HUES64 (cell line): ENCODE measurements at regions not wholly inside any gene's neighbourhood (a gene's known extent, or its start where the extent isn't known, plus 50 kb on each side); places are given as distances from the start of the nearest gene placed in this dataset.

Experiments
- H3K27ac ChIP-seq: 2 replicates; pipeline ENCODE4 v1.7.0; 2013; ENCODE audit warnings: low read depth, low read length, inconsistent platforms
- H3K27me3 ChIP-seq: 2 replicates; pipeline ENCODE4 v1.6.1; 2013; ENCODE audit warnings: mild to moderate bottlenecking, low read length; ENCODE audit not compliant: insufficient read depth
- H3K36me3 ChIP-seq: 2 replicates; pipeline ENCODE4 v1.6.1; 2013; ENCODE audit warnings: mild to moderate bottlenecking, low read length; ENCODE audit not compliant: insufficient read depth
- H3K4me1 ChIP-seq: 2 replicates; pipeline ENCODE4 v1.6.1; 2013; ENCODE audit warnings: mild to moderate bottlenecking, low read length, moderate library complexity; ENCODE audit not compliant: insufficient read depth
- H3K4me3 ChIP-seq: 2 replicates; pipeline ENCODE4 v1.5.1; 2013; ENCODE audit warnings: mild to moderate bottlenecking, low read length, moderate library complexity
- H3K9ac ChIP-seq: 2 replicates; pipeline ENCODE4 v1.6.1; 2013; ENCODE audit warnings: mild to moderate bottlenecking, low read depth, low read length
- H3K9me3 ChIP-seq: 2 replicates; pipeline ENCODE4 v1.6.1; 2013; ENCODE audit warnings: low read depth, low read length; ENCODE audit not compliant: insufficient read depth
- WGBS: fragments of 150-250, 120-280 bp; methylation state at CpG from one replicate; pipeline ENCODE4 v1.1.7; 2013; ENCODE audit warnings: missing lambda C conversion rate; 5-methylcytosine and 5-hydroxymethylcytosine counted together

DNA sequence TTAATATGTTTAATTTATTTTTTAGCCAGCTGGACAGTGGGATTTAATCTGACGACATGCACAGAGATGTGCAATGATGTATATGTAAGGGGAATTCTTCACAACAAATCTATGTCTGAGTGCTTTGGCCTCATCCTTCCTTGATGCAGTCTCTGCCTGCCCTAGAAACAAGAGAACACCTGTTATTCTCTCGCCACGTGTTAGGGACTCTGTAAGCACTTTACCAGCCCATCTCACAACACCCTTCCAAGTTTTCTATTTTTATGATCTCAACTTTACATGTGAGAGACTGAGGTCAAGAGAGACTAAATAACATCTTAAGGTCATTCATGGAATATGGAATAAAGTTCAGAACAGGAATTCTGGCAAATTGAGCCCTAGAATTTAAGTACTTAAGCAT, 123.0 kb upstream of the GAS1 start:
- no peaks in the 10 kb centered on the region for H3K9me3 ChIP-seq
- no peaks in the 10 kb centered on the region for H3K36me3 ChIP-seq
- H3K27me3 ChIP-seq = no peaks in the 10 kb centered on the region
- H3K4me3 ChIP-seq = no peak overlapping the region
- H3K27ac ChIP-seq = no peak overlapping the region
- 94% methylated on average over 3 of the region's 3 CpGs for WGBS
- no peaks in the 10 kb centered on the region for H3K4me1 ChIP-seq
- no peak overlapping the region for H3K9ac ChIP-seq

DNA sequence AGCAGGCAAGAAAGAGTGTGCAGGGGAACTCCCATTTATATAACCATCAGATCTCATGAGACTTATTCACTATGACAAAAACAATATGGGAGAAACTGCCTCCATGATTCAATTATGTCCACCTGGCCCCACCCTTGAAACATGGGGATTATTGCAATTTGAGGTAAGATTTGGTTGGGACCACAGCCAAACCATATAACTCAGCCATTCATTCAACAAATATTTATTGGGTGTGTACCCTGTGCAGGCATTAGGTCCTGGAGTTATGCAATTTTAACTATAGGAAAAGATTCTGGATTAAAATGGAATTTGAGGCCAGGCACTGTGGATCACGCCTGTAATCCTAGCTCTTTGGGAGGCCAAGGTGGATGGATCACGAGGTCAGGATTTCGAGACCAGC, 124.2 kb upstream of the GAS1 start:
- 91% methylated on average over 3 of the region's 3 CpGs for WGBS
- Histone ChIP-seq H3K4me3 (no peak overlapping the region), H3K9ac (no peak overlapping the region), H3K4me1 (no peaks in the 10 kb centered on the region), H3K36me3 (no peaks in the 10 kb centered on the region), H3K9me3 (no peaks in the 10 kb centered on the region), H3K27me3 (no peaks in the 10 kb centered on the region), H3K27ac (no peak overlapping the region)

DNA sequence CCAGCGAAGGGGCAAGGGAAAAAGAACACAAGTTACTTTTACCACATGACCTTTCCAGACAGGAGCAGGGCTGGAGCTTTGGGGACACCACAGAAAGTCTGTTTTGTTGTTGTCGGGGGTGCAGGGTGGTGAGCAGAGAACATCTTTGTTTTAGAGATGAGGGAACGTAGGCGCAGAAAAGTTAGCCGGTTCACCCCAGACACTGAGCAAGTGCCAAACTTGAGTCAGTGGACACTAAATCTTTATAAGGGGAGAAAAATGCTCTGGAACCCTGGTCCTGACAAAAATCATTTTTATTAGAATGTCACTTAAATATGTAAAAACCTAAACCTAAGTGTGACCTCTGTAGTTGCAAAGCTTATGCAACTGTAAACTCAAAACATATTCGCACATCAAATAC, 126.4 kb upstream of the GAS1 start:
- Histone ChIP-seq H3K27ac (no peak overlapping the region), H3K4me3 (no peak overlapping the region), H3K27me3 (no peaks in the 10 kb centered on the region), H3K9ac (no peak overlapping the region), H3K36me3 (no peaks in the 10 kb centered on the region), H3K9me3 (no peaks in the 10 kb centered on the region), H3K4me1 (no peaks in the 10 kb centered on the region)
- WGBS = 95% methylated on average over 6 of the region's 6 CpGs

DNA sequence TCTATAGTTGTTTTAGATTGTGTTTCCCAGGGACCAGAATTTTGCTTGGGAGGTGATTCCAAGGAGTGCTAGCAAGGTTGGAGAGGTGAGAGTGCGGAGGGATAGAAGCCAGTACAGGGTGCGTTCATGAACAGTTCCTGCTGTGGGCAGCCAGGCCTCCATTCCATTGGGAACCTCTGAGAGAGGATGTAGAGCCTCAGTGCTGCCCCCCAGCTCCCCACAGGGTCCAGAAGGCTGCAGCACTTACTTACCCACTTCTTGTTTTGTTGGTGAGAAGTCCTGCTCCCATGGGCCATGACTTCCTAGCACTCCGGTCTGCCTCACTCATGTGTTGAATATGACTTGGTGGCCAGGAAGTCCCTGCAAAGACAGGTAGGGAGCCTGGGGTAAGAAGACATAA, 128.2 kb upstream of the GAS1 start:
- no peak overlapping the region for H3K9ac ChIP-seq
- H3K27me3 ChIP-seq = no peaks in the 10 kb centered on the region
- WGBS = 92% methylated on average over 3 of the region's 3 CpGs
- no peak overlapping the region for H3K4me3 ChIP-seq
- no peaks in the 10 kb centered on the region for H3K9me3 ChIP-seq
- no peaks in the 10 kb centered on the region for H3K36me3 ChIP-seq
- no peak overlapping the region for H3K27ac ChIP-seq
- H3K4me1 ChIP-seq = no peaks in the 10 kb centered on the region

DNA sequence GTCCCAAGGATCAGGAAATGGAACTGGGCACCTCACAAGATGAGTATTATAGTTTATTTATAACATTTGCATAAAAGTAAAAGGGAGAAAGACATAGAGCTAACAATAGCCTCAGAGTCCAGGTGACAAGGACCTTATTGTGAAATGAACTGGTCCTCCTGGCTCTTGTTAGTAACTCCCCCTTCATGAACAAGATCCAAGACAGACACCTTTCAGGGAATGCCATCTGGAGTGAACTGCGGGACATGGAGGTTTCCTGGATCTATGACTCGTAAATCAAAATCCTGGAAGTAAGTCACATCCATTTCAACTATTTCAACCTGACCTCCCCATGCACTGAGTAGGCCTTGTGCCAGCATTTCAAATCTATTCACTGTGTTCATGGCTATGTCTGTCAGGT, 129.5 kb upstream of the GAS1 start:
- Histone ChIP-seq H3K9ac (no peak overlapping the region), H3K36me3 (no peaks in the 10 kb centered on the region), H3K27me3 (no peaks in the 10 kb centered on the region), H3K4me3 (no peak overlapping the region), H3K9me3 (no peaks in the 10 kb centered on the region), H3K27ac (no peak overlapping the region), H3K4me1 (no peaks in the 10 kb centered on the region)
- WGBS = 94% methylated on average over 2 of the region's 2 CpGs

DNA sequence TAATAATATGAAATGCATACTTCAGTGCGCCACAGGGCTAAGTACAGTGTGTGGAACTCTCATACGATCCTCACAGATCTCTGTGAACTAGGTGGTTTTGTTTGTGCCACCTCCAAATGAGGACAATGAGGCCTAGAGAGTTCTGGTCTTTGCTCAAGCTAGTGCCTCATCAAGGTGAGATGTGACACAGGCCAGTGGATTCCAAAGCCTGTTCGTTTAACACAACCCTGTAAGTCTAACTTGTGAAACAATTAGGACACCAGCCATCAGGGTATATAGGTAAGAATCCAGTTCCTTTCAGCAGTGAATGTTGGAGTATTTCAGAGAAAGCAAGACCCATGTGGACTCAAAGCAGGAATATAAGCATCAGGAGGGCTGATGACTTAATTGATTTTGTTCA, 130.7 kb upstream of the GAS1 start:
- Histone ChIP-seq H3K9ac (no peak overlapping the region), H3K9me3 (no peaks in the 10 kb centered on the region), H3K4me3 (no peak overlapping the region), H3K27ac (no peak overlapping the region), H3K27me3 (no peaks in the 10 kb centered on the region), H3K4me1 (no peaks in the 10 kb centered on the region), H3K36me3 (no peaks in the 10 kb centered on the region)
- WGBS = 97% methylated on average over 3 of the region's 3 CpGs

DNA sequence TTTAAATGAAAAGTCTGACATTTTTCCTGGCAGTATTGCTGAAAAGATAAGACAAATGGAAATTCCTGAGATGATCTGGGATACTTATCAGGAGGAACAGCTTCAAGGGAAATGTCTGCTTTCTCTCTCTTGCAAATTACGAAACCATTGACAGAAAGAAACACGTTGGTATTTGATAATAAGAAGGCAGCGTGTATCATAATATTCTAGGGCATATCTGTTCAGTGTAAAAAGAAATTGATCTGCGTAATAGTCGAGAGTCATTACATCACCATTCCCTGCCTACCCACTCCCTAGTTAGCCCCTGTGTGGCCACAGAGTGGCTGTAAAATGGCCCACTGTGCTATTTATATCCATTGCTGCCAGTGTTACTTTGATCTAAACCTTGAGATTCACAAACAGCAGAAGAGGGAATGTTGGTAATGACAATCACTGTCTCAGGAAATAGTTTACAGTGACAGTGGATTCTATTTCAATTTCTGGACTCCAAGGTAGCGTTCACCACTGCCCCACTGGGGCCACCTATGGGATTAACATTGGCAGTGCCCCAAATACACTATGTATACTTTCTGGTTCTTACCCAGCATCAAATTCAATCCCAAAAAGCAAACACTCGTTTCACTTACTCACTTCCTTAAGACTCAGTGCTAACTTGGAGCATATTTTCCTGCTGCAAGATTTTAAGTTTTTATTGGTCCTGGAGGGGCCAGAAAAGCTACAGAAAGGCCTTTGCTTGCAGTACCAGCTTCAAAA, 133.4 kb upstream of the GAS1 start:
- H3K36me3 ChIP-seq = no peaks in the 10 kb centered on the region
- no peak overlapping the region for H3K9ac ChIP-seq
- no peaks in the 10 kb centered on the region for H3K27me3 ChIP-seq
- no peaks in the 10 kb centered on the region for H3K4me1 ChIP-seq
- no peaks in the 10 kb centered on the region for H3K9me3 ChIP-seq
- WGBS = 88% methylated on average over 7 of the region's 7 CpGs
- no peak overlapping the region for H3K27ac ChIP-seq
- H3K4me3 ChIP-seq = no peak overlapping the region

DNA sequence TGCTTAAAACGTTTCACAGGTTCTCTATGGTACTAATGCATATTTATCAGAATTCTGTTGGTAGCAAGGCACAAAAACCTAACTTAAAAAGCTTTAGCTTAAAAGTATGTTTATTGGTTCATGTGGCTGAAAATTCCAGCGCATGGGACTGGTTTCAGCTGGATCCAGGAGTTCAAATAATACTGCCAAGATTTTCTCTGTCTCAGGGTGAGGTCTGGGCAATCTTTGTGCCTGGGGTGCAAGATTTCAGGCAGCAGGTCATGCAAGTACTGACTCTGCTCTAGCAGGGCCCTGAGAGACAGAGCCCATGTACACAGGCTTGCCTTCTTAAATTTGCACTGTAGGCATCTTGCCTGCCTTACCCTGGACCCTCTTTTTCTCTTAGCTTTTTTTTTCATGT, 134.2 kb upstream of the GAS1 start:
- no peaks in the 10 kb centered on the region for H3K36me3 ChIP-seq
- H3K4me3 ChIP-seq = no peak overlapping the region
- 92% methylated on average over 2 of the region's 2 CpGs for WGBS
- no peak overlapping the region for H3K9ac ChIP-seq
- no peaks in the 10 kb centered on the region for H3K27me3 ChIP-seq
- no peak overlapping the region for H3K27ac ChIP-seq
- no peaks in the 10 kb centered on the region for H3K9me3 ChIP-seq
- no peaks in the 10 kb centered on the region for H3K4me1 ChIP-seq

DNA sequence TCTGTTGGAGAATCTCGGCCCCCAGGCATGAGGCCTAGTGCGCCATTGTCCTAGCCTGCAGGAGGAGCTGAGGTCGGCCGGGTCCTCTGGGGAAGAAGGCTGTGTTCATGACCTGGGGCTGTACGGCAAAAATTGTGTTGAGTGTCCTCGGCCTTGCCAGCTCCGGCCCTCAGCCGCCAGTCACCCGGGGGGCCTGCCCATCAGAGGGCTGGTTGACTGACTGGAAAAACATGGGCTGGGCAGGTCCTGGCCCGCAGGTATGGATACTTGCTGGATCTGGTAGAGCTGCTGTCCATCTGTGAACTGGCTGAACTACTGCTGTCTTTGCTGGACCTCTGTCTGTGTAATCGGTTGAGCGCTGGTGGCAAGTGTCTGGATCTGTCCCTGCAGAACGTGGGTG, 136.7 kb upstream of the GAS1 start:
- no peaks in the 10 kb centered on the region for H3K4me1 ChIP-seq
- no peaks in the 10 kb centered on the region for H3K36me3 ChIP-seq
- WGBS = 97% methylated on average over 13 of the region's 13 CpGs
- H3K27me3 ChIP-seq = no peaks in the 10 kb centered on the region
- no peak overlapping the region for H3K27ac ChIP-seq
- H3K4me3 ChIP-seq = no peak overlapping the region
- no peak overlapping the region for H3K9ac ChIP-seq
- no peaks in the 10 kb centered on the region for H3K9me3 ChIP-seq

DNA sequence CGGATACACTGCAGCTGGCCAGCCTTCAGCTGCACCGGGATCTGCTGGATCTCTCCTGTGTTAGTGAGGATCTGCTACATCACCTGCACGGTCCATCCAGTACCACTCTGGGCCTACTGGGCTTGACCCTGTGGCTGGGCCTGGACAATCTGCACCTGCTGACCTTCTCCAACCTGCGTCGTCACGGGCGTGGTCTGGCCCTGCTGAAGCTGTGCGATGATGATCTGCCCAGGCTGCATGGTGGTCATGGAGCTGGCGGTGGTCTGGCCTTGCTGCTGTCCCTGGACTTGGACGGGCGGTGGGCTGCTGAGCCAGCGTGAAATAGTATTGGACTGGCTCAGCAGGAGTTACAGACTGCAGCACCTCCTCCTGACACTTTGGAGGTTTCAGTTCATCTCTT, 137.1 kb upstream of the GAS1 start:
- WGBS = 97% methylated on average over 12 of the region's 12 CpGs
- no peak overlapping the region for H3K4me3 ChIP-seq

DNA sequence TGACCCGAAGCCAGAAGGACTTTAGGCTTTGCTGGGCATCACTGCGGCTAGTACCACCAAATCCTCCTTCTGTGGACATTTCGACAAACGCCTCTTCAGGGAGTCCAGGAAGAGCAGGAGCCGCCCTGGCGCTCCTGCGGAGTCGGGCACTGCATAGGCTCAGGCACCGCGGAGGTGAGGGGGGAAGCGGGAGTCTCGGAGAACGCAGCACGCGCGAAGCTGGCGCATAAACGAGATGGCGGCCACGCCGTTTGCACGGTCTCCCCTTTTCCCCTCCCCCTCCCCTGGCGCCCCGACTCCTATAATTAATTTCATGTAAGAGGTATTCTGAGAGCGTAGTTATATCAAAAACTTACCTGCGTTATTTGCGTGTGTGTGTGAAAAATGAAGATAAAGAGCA, 137.8 kb upstream of the GAS1 start:
- no peaks in the 10 kb centered on the region for H3K36me3 ChIP-seq
- H3K9me3 ChIP-seq = no peaks in the 10 kb centered on the region
- no peaks in the 10 kb centered on the region for H3K4me1 ChIP-seq
- no peak overlapping the region for H3K9ac ChIP-seq
- H3K27me3 ChIP-seq = no peaks in the 10 kb centered on the region
- no peak overlapping the region for H3K27ac ChIP-seq
- 95% methylated on average over 25 of the region's 27 CpGs for WGBS
- H3K4me3 ChIP-seq = no peak overlapping the region

More for the DNA sequence above, 137.1 kb upstream of the GAS1 start:
- no peak overlapping the region for H3K9ac ChIP-seq
- H3K9me3 ChIP-seq = no peaks in the 10 kb centered on the region
- no peak overlapping the region for H3K27ac ChIP-seq
- no peaks in the 10 kb centered on the region for H3K36me3 ChIP-seq
- H3K27me3 ChIP-seq = no peaks in the 10 kb centered on the region
- H3K4me1 ChIP-seq = no peaks in the 10 kb centered on the region

DNA sequence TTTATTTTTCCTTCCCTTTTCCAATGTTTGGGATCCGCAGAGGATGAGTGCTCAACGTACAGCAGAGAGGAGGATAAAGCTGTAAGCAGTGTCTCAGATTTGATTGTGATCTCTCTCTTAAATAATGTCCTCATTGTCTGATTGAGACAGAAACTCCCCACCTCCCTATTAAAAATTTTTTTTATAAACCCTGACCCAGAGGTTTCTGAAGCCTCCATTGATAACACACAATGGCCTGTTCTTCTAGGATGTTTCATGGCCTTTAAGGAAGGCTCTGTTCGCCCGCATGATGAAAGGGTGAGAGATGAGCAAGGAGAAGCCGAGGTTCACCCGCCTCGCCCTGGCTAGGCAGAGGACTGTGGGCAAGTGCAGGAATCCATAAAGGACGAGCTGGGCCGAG, 138.2 kb upstream of the GAS1 start:
- Histone ChIP-seq H3K36me3 (no peaks in the 10 kb centered on the region), H3K27ac (no peak overlapping the region), H3K9ac (no peak overlapping the region), H3K4me3 (no peak overlapping the region), H3K9me3 (no peaks in the 10 kb centered on the region), H3K27me3 (no peaks in the 10 kb centered on the region), H3K4me1 (no peaks in the 10 kb centered on the region)
- WGBS = 79% methylated on average over 7 of the region's 9 CpGs
